ENCODE measurements at regions not wholly inside any gene's neighbourhood (a gene's known extent, or its start where the extent isn't known, plus 50 kb on each side); places are given as distances from the start of the nearest gene placed in this dataset.
"Not testable (repeated sequence)": the region's sequence is repeated elsewhere in the genome, so short reads cannot be mapped to it uniquely, and the experiment has no call there.

- not testable (repeated sequence) for TF ChIP-seq POLR2A, EP300 (IDR thresholded peaks at IDR 0.05)
These were observed 63.6 kb upstream of the CDC42EP3 start for GRCh38 chr2:37734891-37735523.
